NCI-H460 (cell line): ENCODE measurements at regions not wholly inside any gene's neighbourhood (a gene's known extent, or its start where the extent isn't known, plus 50 kb on each side); places are given as distances from the start of the nearest gene placed in this dataset.
A peak's percentile ranks its signal among the peaks of the same experiment; 100 is the strongest.

Experiments used
- DNase-seq: peaks from one replicate; pipeline ENCODE4 v3.0.0-alpha.2; 2016; ENCODE audit warnings: low read depth; ENCODE audit errors: extremely low read depth

DNA sequence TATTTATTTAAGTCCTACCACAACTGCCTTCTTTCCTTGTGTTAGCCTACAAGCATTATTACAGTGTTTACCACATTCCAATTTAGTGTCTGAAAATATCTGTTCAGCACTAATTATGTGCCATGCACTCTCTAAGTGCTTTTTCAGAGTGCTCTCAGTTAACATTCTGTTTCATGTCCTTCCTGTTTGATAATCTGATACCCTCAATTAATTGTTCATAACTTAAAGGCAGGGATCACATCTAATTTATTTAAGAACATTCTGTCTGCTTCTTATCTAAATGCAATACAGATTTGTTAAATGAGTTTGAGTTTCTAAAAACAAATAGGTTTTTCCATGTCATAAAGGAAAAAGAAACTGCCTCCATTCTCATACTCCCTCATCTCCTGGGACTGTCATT lies 649.6 kb upstream of the ATXN8OS start:
- DNase-seq, result no peak

DNA sequence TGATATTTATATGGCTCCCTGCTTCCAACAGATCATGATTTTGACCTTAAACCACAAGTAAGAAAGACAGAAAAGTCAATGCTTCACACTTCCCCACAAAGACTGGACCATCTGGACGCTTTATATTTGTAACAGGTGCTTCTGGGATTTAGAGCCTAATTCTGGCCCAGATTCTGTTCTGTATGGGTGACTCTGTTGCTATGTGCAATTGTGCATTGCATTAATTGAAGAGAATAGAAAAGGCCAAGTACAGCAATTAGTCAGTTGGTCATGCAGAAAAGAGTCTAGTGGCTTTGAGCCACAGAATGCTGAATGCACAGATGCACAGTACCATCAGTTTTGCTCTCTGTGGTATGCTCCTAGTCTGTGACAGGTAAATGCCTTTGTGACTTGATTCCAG lies 657.4 kb upstream of the ATXN8OS start:
- no peak for DNase-seq

DNA sequence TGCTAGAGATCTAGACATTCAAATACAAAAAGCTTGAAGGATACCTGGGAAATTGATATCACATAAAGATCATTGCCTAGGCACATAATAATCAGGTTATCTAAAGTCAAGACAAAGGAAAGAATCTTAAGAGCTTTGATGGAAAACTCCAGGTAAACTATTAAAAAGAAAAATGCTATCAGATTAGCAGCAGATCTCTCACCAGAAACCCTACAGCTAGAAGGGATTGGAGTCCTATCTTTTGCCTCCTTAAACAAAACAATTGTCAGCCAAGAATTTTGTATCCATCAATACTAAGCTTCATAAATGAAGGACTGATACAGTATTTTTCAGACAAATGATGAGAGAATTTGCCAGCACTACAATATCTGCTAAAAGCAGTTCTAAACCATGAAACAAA lies 682.4 kb upstream of the ATXN8OS start:
- DNase-seq, result no peak

DNA sequence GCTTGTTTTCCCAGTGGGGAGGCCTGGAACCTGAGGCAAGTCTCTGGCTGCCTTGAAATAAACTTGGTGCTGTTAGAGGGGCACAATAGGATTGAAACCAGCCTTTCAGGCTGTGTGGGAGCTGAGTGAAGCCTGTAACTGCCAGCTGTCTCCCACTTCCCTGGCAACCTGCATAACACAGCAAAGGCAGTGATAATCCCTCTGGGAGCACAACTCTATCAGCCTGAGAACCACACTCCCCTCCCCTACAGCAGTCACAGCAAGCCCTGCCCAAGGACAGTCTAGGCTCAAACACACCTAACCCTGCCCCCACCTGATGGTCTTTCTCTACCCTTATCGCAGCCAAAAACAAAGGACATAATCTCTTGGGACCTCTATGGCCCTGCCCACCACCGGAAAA lies 683.8 kb upstream of the ATXN8OS start:
- DNase-seq, result no peak

DNA sequence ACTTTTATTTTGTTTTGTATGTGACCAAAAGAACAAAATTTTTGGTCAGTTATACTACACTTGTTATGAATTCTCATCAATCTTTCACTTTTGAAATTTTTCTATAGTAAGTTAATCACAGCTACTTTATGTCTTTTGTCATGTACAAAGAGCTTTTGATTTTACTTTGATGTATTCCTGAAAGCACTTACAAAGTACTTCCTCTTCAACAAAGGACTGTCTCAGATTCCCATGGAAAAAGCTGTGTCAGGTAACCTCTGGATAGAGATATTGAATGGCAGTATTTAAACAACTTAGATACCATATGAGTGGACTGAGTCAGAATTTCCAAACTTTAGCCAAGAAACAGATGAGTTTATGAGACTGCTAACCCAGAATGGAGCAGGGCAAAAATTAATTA lies 689.3 kb upstream of the ATXN8OS start:
- DNase-seq, result no peak

DNA sequence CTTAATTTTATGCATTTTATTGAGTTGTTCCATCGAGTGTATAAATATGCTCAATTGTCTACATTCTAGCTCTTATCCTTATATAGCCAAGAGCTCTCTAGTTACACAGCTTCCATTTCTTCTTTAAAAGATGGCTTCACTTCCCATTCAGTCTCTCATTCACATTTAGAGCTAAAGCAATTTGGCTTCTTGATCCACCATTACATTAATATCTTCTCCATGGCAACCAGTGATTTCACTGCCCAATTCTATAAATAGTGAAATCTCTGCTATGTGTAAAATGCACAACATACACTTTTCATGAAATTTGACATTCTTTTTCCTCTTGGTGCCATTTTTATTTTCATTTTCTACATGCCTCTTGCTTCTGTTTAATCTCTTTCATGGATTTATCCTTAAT lies 696.9 kb upstream of the ATXN8OS start:
- no peak for DNase-seq

DNA sequence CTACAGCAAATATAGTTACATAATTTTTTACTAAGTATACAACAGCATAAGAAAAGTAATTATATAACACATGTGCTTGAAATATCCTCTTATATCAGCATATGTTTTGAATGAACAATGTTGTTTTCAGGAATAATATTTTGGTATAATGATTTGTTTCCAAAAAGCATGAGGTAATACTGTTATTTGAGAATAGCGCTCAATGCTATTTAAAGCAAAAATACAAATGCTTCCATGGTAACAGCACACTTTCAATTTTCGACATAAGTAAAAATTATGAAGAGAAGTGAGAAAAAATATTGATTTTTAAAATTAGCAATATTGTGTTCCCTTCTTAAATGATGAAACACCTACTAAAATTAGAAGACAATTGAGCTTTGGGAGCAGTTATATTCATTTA lies 715.9 kb upstream of the ATXN8OS start:
- no peak for DNase-seq

DNA sequence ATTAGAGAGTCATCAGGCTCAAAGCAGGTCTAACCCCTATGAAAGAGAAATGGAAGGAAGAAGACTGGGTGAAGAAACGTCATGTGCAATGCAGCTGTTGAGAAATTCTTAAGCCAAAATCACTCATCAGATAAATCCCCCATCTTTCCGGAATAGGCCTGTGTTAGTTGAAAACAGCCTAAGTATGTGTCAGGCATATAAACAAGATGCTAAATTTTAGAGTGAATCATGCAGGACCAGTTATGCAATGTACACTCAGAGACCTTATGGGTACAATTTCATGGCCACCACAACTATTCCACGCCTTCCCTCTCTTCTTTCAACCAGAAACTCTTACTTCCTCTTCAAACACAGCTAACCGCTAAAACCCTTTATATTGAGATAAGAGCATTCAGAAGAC lies 717.7 kb upstream of the ATXN8OS start:
- DNase-seq, result no peak

DNA sequence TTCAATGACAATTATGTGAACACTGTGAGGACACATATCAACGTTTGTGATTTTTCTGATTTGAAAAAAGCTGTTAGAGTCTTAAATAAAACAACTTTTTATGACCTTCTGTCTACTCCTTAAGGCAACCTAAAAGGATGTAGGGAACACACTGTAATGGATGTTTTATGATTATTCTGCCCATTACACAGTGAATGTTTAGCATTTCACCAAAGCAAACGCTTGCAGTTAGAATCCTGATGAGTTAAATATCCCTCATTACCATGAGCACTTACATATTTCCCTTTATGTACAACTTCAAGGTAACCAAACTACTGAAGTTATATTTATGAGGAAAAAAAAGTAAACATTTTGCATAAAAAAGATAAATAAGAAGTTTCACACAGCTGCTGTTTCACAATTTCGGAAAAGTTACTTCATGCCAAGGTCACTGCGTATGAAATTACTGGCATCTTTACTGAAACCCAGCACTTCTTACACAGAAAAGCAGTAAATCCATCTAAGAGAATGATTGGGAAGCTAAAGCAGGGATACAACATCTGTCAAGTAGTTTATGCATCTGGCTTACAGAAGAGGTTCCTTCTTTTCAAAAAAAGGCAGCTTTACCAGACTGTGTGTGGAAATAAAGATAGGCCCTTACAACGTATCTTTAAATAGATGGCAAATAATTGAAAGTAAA lies 733.7 kb upstream of the ATXN8OS start:
- no peak for DNase-seq

DNA sequence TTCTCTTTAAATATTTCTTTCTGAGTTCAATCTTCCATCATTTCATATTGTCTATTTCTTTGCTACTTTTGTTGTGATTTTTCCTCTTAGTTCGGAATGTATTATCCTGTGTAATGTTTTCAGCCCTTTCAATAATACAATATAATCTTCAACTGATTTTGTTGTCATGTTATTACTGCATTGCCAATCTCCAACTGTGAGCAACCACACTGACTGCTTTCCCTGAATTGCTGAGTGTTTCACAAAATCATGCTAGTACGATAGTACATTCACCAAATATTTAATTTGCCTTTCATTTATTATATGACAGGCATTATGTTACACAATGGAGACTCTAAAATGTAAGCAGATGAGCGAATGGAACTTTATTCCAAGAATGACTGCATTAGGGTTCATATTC lies 744.3 kb upstream of the ATXN8OS start:
- DNase-seq, result no peak

DNA sequence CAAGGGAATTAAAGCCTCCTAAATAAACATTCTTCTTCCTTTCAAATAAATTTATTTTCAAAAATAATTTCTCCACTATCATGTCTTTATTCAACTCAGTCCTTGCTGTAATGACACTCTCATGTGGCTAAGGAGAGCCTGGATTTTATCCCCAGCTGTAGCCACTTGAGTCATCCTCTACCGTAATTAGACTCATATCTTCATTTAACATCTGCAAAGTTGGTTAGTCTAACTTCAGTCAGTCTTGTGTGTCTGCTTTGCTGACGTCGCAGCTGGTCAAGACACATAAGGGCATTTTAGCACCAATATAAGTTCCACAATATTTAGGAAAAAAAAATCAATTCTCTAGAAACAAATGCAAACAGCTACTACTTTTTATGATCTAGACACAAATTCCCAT lies 776.4 kb upstream of the ATXN8OS start:
- no peak for DNase-seq

DNA sequence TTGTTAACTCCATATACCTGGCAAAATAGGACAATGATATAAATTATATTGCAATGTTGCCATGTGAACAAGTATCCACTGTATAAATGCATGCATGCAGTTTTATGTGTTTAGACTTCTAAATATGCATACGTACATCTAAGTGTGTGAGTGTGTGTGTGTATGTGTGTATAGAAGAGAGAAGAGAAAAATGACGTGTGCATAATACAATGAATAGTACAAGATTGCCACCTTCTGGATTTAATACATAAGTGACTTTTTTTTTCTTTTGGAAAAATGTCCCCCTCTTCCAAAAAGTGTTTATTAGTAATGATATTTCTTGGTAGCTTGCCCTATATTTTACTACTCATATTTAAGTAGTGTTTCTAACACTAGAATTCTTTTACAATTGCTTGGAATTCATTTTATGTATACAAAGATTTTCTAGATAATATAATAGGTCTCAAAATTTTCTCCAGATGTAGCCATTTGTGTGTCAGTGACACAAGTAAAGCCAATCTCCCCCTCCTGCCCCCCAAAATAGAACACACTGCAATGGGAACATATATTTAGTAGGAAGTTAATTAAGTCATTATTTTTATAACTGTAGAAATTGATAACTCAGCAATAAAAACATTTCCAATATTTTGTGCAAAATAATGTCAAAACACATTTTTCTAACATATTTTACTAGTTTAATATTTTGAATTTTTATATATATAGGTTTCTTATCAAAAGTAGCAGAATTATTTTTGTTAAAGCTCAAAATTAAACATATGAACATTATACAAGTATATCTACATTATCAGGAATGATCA lies 783.3 kb upstream of the ATXN8OS start:
- DNase-seq, result peak; percentile 19

DNA sequence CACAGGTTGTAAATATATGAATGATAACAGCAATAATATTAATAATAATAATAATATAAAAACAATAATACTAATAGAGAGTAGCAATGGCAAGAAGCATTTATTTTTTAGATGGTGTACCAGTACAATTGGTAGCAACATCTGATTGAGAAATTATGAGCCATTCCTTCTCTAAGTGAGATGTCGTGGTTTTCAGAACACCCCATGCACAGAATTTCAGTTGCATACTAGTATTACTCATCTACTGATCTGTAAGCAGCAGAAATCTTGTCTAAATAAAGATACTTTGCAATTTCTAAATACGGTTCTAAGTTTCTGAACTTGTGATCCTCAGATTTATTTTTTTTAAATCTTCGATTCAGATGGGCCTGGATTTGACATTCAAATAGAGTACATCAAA lies 788.0 kb upstream of the ATXN8OS start:
- no peak for DNase-seq

DNA sequence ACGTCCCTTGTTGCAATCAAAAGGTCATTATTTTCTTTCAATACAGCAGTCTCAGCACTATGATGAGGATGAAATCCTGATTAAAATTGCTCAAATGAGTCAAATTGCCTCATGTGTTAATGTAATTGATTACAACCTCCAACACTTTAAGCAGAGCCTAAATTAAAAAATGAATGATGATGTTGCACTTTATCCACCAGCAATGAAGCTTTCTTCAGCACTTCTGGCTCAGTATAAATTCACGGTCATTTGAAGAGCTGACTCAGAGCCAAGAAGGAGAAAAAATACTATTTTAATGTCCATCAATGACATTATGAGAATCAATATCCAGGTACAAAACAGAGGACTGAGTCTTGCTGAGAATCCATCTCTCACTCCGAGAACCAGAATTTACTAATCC lies 792.6 kb upstream of the ATXN8OS start:
- no peak for DNase-seq

DNA sequence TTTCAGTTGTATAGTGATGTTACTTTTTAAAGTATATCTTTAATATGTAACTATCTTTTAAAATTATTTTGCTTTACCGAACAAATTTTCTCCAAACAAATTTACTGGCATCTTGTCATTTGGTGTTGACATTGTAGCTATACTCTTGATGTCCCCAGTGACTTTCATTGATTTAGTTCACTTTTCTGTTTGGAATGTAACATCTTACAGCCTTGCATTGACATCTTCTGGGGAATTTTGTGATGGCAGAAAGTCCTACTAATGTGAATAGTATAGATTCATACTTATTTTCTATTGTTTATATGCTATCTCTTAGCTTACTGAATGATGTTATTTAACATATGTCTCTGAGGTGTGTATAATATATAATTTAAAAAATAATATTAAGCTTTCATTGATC lies 800.9 kb upstream of the ATXN8OS start:
- DNase-seq, result no peak

DNA sequence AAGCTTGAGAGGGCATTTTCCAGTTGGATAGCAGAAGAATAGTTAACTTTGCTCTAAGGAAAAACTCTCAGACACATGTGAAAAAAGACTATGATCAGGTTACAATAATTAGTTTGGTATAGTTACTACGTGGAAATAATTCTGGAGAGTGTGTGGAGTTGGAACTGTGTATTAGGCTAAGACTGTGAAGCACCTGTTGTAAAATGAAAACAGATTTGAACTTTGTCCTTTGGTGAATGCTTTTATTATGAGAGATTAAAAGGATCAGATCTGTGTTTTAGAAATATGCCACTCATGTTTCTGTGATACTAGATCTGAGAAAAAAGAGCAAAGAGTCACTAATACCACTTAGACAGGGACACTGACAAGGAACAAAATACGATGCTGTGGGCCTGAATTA lies 807.5 kb upstream of the ATXN8OS start:
- DNase-seq, result no peak

DNA sequence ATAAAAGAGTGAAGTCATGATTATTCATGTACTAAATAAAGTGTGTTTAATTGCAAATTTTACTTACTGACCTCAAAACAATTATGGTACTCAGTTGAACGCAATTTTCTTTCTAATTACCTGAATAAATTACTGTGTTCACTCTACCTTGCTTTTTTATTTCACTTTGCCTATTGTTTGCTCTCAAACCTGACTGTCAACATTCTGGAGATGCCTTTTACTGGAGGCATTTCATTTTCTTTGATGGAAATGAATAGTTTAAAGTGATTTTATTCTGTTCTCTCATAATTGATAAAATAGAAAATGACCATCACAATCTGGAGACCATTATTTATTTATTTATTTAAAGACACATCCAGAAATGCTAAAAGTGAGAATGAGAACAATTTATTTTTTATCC lies 811.5 kb upstream of the ATXN8OS start:
- no peak for DNase-seq

DNA sequence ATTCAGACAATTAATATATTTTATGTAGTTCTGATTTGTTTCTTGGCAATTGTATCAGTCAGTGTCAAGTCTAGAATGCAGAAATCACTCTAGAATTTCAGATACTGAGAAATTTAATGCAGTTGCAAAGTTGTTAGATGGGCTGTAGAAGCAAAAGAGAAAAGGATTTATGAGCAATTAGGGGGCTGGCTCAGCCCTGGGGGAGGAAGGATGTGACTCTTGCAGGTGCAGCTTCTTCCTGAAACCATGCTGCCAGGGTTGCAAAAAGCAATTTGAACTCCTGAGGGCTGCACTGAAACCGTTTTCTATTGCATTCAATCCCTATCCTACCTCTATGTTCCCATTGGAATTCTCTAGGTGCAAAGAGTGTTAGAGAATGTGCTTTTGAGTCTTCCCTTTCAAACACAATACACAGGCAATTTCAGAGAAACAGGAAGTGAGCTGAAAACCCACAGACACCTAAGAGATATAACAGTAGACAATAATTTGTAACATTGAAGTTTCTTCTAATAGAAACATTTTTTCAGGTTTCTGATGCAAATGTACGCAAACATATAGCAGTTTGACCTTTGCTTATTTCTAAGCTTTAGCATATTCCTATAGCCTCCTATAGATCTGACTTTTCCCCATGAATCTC lies 814.7 kb upstream of the ATXN8OS start:
- no peak for DNase-seq

DNA sequence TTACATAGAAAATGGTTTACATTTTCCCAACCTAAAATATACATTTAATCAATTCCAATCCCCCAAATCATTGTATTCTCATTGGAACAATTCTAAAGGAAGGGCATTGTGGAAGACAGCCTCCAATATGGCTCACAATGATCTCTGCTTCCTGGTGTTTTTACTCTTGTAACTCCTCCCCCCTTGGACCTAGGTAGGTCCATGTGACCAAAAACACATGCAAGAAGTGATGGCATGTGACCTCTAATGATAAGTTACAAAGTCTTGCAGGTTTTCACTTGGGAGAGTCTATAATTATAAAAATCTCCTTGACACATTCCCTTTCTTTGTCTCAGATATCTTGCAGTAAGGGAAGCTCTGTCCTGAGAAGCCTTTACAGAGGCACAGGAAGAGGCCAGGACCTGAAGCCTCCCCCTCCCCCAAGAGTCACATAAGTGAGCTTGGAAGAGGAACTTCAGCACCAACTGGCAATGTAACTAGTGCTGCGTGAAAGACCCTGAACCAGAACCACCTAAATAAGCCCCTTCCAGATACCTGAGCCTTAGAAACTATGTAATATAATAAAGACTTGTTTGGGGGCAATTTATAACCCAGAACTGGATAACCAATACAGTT lies 816.2 kb upstream of the ATXN8OS start:
- no peak for DNase-seq

DNA sequence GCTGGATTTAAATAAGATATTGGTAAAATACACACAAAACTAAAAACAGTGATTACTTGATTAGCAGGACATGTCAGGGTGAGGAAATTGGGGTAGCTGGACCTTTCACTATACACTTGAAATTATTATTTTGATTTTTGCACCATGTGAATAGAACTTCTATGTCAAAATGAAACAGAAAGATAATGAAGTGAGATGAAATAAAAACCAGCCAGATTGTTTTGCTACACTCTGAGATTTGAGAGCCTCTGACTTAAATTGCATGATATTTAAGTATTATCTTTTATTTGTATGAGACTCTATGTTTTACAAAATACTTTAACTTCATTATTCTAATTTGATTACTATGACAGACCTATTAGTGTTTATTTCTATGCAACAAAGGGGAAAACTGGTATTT lies 819.6 kb upstream of the ATXN8OS start:
- no peak for DNase-seq

DNA sequence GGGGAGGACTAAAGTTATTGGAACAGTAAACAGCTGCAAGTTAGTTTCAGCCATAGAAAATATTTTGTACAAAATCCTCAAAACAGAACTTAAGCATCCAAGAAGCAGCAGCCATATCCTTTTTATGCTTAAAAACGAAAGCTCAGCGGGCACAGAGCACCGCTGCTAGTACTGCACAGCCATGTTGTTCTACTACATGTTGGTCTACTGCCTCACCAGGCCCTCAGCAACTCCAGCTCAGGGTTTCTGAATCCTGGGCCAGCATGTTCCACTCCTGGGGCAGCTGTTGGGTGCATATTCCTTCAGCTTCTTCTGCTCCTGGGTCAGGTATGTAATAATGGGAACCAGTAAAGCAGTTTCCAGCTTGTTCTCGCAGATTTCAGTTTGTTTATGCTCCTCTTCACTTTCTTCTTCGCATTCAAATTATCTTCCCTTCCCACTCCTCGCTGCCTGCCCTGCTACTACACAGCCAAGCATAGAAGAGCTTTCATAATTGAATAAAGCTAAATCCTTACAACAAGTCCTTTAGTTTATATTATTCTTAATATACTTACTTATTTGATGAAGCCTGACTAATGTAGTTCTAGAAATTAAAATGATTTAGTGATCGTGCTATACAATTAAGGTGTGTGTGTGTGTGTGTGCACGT lies 820.5 kb upstream of the ATXN8OS start:
- no peak for DNase-seq
